SU-DHL-6 (cell line): ENCODE measurements at regions not wholly inside any gene's neighbourhood (a gene's known extent, or its start where the extent isn't known, plus 50 kb on each side); places are given as distances from the start of the nearest gene placed in this dataset.

ENCODE experiments used
- H2AFZ ChIP-seq: fragments of 200-600 bp; sonication (generic); 2 replicates; pipeline ENCODE4 v1.6.1; 2014; ENCODE audit warnings: low read depth, mild to moderate bottlenecking, moderate library complexity, mixed read lengths, antibody characterized with exemption, low read length; ENCODE audit not compliant: severe bottlenecking
- H3F3A ChIP-seq: fragments of 200-600 bp; shearing (Covaris generic); 2 replicates; pipeline ENCODE4 v1.6.0; 2016; ENCODE audit warnings: antibody characterized with exemption, mild to moderate bottlenecking; ENCODE audit not compliant: insufficient read depth
- H3K27ac ChIP-seq: fragments of 200-600 bp; sonication (generic); 2 replicates; pipeline ENCODE4 v1.5.1; 2016; ENCODE audit warnings: low read depth, mild to moderate bottlenecking, low read length, moderate library complexity, mixed read lengths
- H3K27me3 ChIP-seq: fragments of 200-600 bp; sonication (generic), shearing (Covaris generic); 2 replicates; pipeline ENCODE4 v1.6.0; 2014; ENCODE audit warnings: mild to moderate bottlenecking, low read length
- H3K36me3 ChIP-seq: fragments of 200-600 bp; sonication (generic); 2 replicates; pipeline ENCODE4 v1.6.1; 2014; ENCODE audit warnings: mild to moderate bottlenecking, low read length, mixed read lengths
- H3K4me2 ChIP-seq: fragments of 300-600, 200-600 bp; shearing (Covaris generic), sonication (generic); 2 replicates; pipeline ENCODE4 v1.6.0; 2014; ENCODE audit warnings: low read length, low read depth, mild to moderate bottlenecking; ENCODE audit not compliant: poor library complexity, severe bottlenecking
- H3K4me3 ChIP-seq: fragments of 200-600 bp; sonication (generic); 2 replicates; pipeline ENCODE4 v1.5.1; 2014; ENCODE audit warnings: antibody characterized with exemption, low read length, mild to moderate bottlenecking, mixed read lengths; ENCODE audit not compliant: insufficient read depth, poor library complexity, severe bottlenecking
- H3K79me2 ChIP-seq: fragments of 200-600 bp; sonication (generic); 2 replicates; pipeline ENCODE4 v1.6.1; 2014; ENCODE audit warnings: mild to moderate bottlenecking, low read length, moderate library complexity; ENCODE audit not compliant: insufficient read depth
- H3K9ac ChIP-seq: fragments of 200-600 bp; sonication (generic); 2 replicates; pipeline ENCODE4 v1.7.0; 2014; ENCODE audit warnings: mild to moderate bottlenecking, low read length
- H3K9me2 ChIP-seq: fragments of 200-600 bp; sonication (generic); replicated peaks from 2 replicates; pipeline ENCODE4 v1.6.1; 2014; ENCODE audit warnings: low read length; ENCODE audit not compliant: insufficient read depth
- H3K9me3 ChIP-seq: fragments of 200-600 bp; sonication (generic); 2 replicates; pipeline ENCODE4 v1.6.1; 2014; ENCODE audit warnings: low read length, mixed read lengths; ENCODE audit not compliant: insufficient read depth
- H4K20me1 ChIP-seq: fragments of 200-600 bp; sonication (generic); 2 replicates; pipeline ENCODE4 v1.6.1; 2014; ENCODE audit warnings: low read depth, mild to moderate bottlenecking, antibody characterized with exemption, low read length, moderate library complexity, mixed read lengths
- CTCF ChIP-seq: fragments of 200-600 bp; sonication (generic); IDR thresholded peaks from one replicate; pipeline ENCODE4 v1.5.1; 2017; ENCODE audit warnings: antibody characterized with exemption, mild to moderate bottlenecking, low read length, moderate library complexity; ENCODE audit not compliant: insufficient read depth, poor library complexity, severe bottlenecking
- EZH2phosphoT487 ChIP-seq: fragments of 200-600 bp; sonication (generic), shearing (Covaris generic); conservative IDR thresholded peaks from 2 replicates; pipeline ENCODE4 v1.6.1; 2018; ENCODE audit warnings: mild to moderate bottlenecking, antibody characterized with exemption, low read length, moderate library complexity, mixed read lengths

GRCh38 chr10:131735577-131735976 is 165.2 kb upstream of the PPP2R2D start:
- Histone ChIP-seq H3K36me3 (no peaks in the 10 kb centered on the region), H3F3A (no peaks in the 10 kb centered on the region), H3K79me2 (no peaks in the 10 kb centered on the region), H2AFZ (no peak overlapping the region), H3K27ac (no peak overlapping the region), H3K4me2 (no peak overlapping the region), H3K27me3 (no peaks in the 10 kb centered on the region), H4K20me1 (no peaks in the 10 kb centered on the region), H3K9ac (no peak overlapping the region), H3K4me3 (no peak overlapping the region), H3K9me2 (no peaks in the 10 kb centered on the region), H3K9me3 (no peaks in the 10 kb centered on the region)
- TF ChIP-seq CTCF, result no peak
- no peak for TF ChIP-seq EZH2phosphoT487

- Histone ChIP-seq H3K27ac (no peak overlapping the region), H3K4me2 (no peak overlapping the region)
Observed at GRCh38 chr10:131736321-131736980, 164.4 kb upstream of the PPP2R2D start.

GRCh38 chr10:131737543-131738395 is 163.0 kb upstream of the PPP2R2D start:
- H3K9ac ChIP-seq, result no peak overlapping the region
- no peaks in the 10 kb centered on the region for H3K36me3 ChIP-seq
- TF ChIP-seq CTCF, result no peak
- TF ChIP-seq EZH2phosphoT487, result no peak
- no peak overlapping the region for H3K4me2 ChIP-seq
- no peak overlapping the region for H2AFZ ChIP-seq
- no peaks in the 10 kb centered on the region for H3K9me3 ChIP-seq
- no peaks in the 10 kb centered on the region for H3K79me2 ChIP-seq
- no peak overlapping the region for H3K4me3 ChIP-seq
- no peaks in the 10 kb centered on the region for H4K20me1 ChIP-seq
- no peaks in the 10 kb centered on the region for H3F3A ChIP-seq
- H3K27ac ChIP-seq, result no peak overlapping the region
- no peaks in the 10 kb centered on the region for H3K9me2 ChIP-seq
- no peaks in the 10 kb centered on the region for H3K27me3 ChIP-seq

More at GRCh38 chr10:131736321-131736980, 164.4 kb upstream of the PPP2R2D start:
- Histone ChIP-seq H2AFZ (no peak overlapping the region), H3K4me3 (no peak overlapping the region), H3K9me3 (no peaks in the 10 kb centered on the region), H3K9ac (no peak overlapping the region), H3K27me3 (no peaks in the 10 kb centered on the region), H3K9me2 (no peaks in the 10 kb centered on the region), H3F3A (no peaks in the 10 kb centered on the region), H4K20me1 (no peaks in the 10 kb centered on the region), H3K36me3 (no peaks in the 10 kb centered on the region), H3K79me2 (no peaks in the 10 kb centered on the region)
- no peak for TF ChIP-seq CTCF
- TF ChIP-seq EZH2phosphoT487, result no peak
